HG03159 (cell line): ENCODE measurements at regions not wholly inside any gene's neighbourhood (a gene's known extent, or its start where the extent isn't known, plus 50 kb on each side); places are given as distances from the start of the nearest gene placed in this dataset.
"Not testable (repeated sequence)": the region's sequence is repeated elsewhere in the genome, so short reads cannot be mapped to it uniquely, and the experiment has no call there.

ENCODE experiments used
- ATAC-seq: cut with Tn5 transposase; IDR thresholded peaks from one replicate; pipeline ENCODE4 v1.9.1; 2021; ENCODE audit warnings: mild to moderate bottlenecking, moderate library complexity; ENCODE audit not compliant: unreplicated experiment

DNA sequence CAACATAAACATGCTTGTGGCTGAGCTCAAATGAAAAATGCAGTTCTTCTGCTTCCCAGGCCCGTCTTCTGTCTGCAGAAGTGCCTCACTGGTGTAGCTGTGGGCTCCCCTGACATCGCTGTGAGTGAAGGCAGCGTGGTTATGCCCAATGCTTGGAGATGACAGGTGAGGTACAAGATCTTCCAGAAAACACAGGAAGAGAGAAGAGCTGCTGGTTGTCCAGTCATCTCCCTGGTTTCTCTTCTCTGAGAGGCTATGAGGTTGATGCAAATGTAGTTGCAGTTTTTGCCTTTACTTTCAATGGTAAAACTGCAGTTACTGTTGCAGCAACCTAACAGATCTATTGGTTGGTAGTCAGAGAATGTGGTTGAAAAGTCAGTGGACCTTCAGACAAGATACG, 223.6 kb downstream of the GATA3 start:
- no peak for ATAC-seq

- ATAC-seq, result no peak
Measured at GRCh38 chr10:8279598-8279997, 225.1 kb downstream of the GATA3 start.

DNA sequence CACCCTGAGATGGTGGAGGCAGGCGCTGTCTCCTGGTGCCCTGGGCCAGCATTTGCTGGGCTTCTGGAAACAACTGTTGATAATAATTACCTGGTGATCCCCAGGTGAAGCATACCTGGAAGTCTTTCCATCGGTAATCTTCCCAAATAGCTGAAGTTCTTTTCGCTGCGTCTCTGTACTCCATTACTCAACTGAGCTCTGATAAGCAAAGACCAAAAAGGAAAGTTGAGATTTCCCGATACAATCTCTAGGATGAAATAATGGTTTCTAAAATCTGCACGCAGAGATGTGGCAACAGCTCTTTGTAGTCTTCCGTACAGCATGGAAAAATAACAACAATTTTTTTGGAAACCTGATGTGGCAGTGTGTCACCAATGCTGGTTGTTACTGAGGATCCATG, 226.5 kb downstream of the GATA3 start:
- no peak for ATAC-seq

DNA sequence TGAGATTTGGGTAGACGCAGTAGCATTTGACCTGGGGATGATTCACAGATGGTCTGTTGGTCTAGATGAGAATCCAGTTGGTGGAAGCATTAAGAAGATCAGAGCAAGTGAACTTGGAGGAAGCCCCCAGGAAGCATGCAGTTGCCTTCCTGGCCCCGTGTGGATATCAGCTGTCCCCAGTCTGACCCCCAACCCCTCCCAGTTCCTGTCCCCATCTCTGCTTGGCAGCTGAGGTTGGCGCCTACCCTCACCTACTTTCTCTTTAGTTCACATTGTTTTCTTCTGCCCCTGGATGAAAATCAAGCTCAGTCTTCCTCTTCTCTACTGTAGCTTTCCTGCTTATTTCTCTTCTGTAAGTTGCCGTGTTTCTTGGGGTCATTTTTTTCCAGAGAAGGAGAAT, 227.9 kb downstream of the GATA3 start:
- ATAC-seq, result no peak

- ATAC-seq, result no peak
Measured at GRCh38 chr10:8283166-8283905, 228.8 kb downstream of the GATA3 start.

DNA sequence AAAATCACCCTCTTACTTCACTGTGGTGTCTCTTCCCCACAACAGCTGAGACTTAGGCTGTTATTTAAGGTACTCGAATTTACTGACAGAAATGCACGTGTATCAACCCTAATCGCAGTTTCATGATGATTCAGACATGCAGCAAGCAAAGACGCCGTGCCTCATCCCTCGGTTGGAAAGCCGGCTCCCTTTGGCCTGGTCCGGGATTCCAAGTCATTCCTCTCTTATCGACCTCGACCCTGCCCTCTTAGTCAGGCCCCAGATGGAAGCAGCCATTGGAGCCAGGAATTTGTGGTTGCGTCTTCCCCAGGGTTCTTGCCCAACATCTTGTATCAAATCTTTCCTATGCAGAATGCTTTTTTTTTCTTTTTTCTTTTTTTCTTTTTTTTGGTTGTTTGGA, 229.5 kb downstream of the GATA3 start:
- no peak for ATAC-seq

DNA sequence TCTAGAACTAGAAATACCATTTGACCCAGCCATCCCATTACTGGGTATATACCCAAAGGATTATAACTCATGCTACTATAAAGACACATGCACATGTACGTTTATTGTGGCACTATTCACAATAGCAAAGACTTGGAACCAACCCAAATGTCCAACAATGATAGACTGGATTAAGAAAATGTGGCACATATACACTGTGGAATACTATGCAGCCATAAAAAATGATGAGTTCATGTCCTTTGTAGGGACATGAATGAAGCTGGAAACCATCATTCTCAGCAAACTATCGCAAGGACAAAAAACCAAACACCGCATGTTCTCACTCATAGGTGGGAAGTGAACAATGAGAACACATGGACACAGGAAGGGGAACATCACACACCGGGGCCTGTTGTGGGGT, 231.5 kb downstream of the GATA3 start:
- ATAC-seq, result not testable (repeated sequence)

DNA sequence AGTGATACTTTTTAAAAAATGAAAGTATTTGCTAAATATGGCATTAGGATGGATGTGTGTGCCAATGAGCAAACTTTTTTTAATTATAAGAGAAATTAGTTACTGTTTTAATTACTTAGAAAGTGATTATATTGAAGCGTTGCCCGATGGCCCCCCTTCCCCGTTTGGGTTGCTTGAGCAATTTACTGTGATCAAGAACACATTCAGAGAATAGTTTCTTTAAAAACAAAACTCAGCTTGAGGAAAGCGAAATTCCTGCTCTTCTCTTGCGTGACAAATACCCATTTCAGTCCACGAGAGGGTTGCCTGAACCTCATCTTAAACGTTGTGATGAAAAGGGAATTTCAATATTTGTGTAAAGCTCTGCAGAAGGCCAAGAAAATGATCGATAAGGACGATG, 234.1 kb downstream of the GATA3 start:
- ATAC-seq, result no peak

DNA sequence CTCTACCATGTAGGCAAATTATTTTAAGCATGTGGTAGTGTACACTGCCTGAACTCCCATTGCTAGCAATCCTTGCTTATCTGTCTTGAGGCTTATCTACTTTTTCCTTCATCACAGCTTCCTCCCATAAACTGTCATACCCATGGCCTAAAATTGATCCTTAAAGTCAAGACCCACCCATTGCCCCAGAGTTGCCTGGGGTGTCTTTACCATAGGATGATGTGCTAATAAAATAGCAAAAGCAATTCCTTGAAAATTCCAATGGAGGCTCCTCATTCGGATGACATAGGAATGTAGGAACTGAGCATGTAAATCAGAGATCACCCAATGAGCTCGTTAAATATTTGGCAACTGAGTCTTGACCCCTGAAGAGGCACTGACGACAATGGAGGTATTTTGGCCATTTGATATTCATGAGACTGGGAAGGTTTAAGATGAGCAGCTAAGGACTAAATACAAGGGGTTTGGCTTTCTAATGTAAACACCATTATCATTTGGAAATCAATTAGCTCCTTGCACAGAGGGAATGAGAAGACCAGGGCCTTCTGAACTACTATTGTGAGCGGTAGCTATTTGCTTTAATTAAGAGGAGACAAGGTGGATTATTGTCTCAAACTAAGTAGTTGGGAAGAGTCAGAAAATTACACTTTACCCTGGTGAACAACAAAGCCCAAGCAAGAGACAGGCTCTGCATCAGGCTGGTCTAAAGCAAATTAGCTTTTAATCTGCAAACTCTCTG, 234.9 kb downstream of the GATA3 start:
- no peak for ATAC-seq

GRCh38 chr10:8294779-8295178, 240.3 kb downstream of the GATA3 start:
- ATAC-seq, result no peak

- ATAC-seq, result no peak
Measured at GRCh38 chr10:8295311-8295710, 240.8 kb downstream of the GATA3 start.

DNA sequence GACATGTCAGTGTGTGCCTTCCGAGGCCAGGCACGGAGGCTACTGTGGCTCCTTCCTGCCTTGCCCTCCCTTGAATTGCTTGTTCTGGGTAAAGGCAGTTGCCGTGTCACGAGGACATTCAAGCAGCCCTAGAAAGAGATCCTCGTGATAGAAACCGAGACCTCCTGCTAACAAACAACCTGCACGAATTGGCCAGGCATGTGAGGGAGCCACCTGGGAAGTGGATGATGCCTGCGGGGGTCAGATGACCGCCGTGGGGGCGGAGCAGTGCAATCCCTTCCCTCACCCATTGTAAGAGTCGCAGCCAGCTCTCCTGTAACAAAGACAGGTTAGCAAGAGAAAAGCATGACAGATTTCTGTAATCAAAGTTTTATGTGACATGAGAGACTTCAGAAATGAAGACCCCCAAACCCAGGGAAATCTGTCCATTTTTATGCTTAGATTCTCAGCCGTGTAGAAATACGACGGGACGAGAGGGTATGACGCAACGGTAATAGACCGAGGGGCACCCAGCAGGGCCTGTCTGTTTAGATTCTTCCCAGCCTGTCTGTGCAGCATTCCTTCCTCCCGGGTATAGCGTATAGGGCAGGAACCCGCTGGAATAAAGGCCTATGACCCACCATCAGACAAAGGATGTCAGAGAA, 241.7 kb downstream of the GATA3 start:
- no peak for ATAC-seq

- no peak for ATAC-seq
Measured at GRCh38 chr10:8296734-8297101, 242.2 kb downstream of the GATA3 start.

DNA sequence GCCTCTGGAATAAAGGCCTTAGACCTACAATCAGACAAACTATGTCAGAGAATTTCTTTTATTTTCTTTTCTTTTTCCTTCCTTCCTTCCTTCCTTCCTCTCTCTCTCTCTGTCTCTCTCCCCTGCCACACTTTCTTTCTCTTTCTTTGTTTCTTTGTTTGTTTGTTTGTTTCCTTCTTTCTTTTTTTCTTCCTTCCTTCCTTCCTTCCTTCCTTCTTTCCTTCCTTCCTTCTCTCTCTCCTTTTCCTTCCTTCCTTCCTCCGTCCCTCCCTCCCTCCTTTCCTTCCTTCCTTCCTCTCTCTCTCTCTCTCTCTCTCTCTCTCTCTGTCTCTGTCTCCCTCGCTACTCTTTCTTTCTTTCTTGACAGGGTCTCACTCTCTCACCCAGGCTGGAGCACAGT, 242.6 kb downstream of the GATA3 start:
- no peak for ATAC-seq

- no peak for ATAC-seq
Measured at GRCh38 chr10:8297959-8298358, 243.5 kb downstream of the GATA3 start.

DNA sequence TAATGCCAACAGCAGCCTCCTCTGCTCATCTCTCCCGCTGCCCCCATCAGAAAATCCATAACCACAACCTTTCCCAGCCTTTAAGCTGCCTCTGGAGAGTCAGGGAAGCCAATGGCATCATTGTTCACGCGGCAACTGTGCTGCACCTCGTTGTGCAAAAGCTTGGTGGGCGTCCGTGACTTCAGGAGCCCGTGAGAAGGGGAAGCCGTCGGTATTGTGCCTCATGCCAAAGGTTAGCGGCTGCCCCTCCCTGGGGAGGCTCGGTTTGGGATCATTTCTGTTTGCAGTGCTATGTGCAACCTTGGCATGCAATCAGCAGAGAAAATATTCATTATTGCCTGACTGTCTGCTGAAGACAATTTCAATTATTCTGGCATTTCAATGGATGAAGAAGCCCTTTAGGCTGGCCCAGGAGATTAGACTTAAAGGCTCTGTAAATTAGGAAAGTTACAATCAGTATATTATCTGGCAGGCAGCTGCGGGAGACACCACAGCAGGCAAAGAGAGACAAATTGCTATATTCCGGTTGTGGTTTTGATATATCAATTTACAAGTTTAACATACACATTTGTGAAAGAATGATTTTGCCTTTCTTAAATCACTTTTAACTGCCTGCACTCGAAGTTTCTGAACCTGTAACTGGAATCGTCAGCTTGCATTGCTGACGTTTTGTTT, 244.5 kb downstream of the GATA3 start:
- no peak for ATAC-seq

DNA sequence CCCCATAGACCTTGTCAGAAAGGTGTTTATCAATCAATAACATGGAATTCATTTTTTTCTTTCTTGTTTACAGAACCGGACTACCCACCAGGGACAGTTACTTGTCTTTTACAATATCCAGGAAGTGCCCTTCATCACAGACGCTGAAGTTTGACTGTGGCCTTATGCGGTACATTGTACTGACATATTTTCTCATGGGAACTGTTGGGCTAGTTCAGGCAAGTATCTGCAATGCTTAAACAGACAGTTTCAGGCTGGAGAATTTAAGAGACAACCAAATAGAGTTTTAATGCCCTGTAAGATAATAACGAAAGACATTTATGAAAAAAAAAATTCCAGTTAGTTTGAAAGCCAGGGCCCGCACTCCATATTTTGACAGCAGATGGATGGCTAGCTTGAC, 246.4 kb downstream of the GATA3 start:
- ATAC-seq, result no peak

DNA sequence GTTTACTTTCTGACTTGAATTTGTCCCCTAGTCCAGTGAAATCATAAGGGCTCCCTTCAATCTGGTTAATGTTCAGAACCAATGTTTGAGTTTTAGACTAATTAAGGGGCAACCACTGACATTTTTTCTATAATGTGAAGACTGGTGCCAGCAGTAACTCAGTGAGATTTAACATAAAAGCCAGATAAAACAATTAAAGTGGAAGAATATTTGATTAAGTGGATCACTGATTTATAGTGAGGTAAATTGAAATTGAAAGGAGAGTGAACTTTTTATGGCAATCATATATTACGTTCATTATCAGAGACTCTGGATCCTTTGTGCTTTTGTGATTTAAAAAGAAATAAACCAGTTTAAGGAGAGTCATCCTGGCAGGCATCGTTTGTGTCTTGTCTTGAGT, 246.8 kb downstream of the GATA3 start:
- ATAC-seq, result no peak

DNA sequence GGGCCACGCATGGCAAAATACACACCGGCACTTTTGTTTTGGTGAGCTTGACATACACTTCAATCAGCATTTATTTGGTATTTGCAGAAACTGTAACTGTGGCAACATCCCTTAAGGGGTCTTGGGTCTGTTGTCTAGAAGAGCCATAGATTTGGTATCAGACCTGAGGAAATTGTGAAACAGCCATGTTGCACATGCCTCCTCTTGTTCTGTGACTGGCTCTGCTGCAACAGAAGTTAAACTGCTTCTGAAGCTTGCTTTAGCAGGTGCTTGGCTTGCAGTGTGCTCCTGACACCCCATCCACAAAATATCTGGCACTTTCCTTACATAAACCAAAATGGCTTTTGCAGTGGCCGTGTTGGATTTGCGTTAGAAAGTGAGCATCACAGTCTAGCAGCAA, 247.3 kb downstream of the GATA3 start:
- no peak for ATAC-seq

GRCh38 chr10:8302565-8302964, 248.1 kb downstream of the GATA3 start:
- ATAC-seq, result no peak

DNA sequence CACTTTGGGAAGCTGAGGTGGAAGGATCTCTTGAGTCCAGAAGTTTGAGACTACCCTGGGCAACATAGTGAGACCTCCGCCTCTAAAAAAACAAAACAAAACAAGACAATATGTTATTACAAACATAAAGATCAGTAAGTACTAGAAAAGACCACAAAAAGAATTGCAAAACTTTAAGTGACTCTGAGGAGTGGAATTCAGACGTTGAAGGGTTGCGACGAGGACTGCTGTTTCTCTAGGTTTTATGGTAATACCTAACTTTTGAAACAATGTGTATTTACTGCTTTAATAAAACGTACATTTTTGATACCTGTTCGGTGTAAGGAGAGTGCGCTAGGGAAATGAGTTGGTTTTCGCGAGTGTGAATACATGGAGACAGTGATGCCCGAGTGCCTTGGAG, 250.4 kb downstream of the GATA3 start:
- no peak for ATAC-seq
